KMS-11 (cell line): ENCODE measurements at regions not wholly inside any gene's neighbourhood (a gene's known extent, or its start where the extent isn't known, plus 50 kb on each side); places are given as distances from the start of the nearest gene placed in this dataset.

Experiments used
- H2AFZ ChIP-seq: fragments of 200-600 bp; sonication (generic); 2 replicates; pipeline ENCODE4 v1.6.1; 2016; ENCODE audit warnings: antibody characterized with exemption, mixed run types, low read depth
- H3K27ac ChIP-seq: fragments of 200-600 bp; sonication (generic); 2 replicates; pipeline ENCODE4 v1.6.1; 2016; ENCODE audit warnings: mild to moderate bottlenecking, mixed run types
- H3K27me3 ChIP-seq: fragments of 200-600 bp; sonication (generic); 2 replicates; pipeline ENCODE4 v1.6.1; 2017; ENCODE audit warnings: mild to moderate bottlenecking, low read depth, mixed run types, moderate library complexity; ENCODE audit not compliant: insufficient read depth
- H3K36me3 ChIP-seq: fragments of 200-600 bp; sonication (generic); 2 replicates; pipeline ENCODE4 v1.6.1; 2017; ENCODE audit warnings: mild to moderate bottlenecking, mixed run types; ENCODE audit not compliant: insufficient read depth
- H3K4me1 ChIP-seq: fragments of 200-600 bp; sonication (generic); 2 replicates; pipeline ENCODE4 v1.6.1; 2016; ENCODE audit warnings: mild to moderate bottlenecking, low read depth, mixed run types; ENCODE audit not compliant: poor library complexity, severe bottlenecking
- H3K4me2 ChIP-seq: fragments of 200-600 bp; sonication (generic); 2 replicates; pipeline ENCODE4 v1.7.0; 2016; ENCODE audit warnings: mild to moderate bottlenecking, mixed run types
- H3K4me3 ChIP-seq: fragments of 200-600 bp; sonication (generic); IDR thresholded peaks from 2 replicates; pipeline ENCODE4 v1.6.1; 2017; ENCODE audit warnings: low read depth, low read length, mixed read lengths; ENCODE audit not compliant: insufficient read depth
- H3K79me2 ChIP-seq: fragments of 200-600 bp; sonication (generic); 2 replicates; pipeline ENCODE4 v1.6.1; 2016; ENCODE audit warnings: low read depth, mixed run types; ENCODE audit not compliant: insufficient read depth
- H3K9ac ChIP-seq: fragments of 200-600 bp; sonication (generic); 2 replicates; pipeline ENCODE4 v1.6.1; 2016; ENCODE audit warnings: mild to moderate bottlenecking, mixed run types
- H4K20me1 ChIP-seq: fragments of 200-600 bp; sonication (generic); 2 replicates; pipeline ENCODE4 v1.6.1; 2016; ENCODE audit warnings: mild to moderate bottlenecking, mixed run types; ENCODE audit not compliant: insufficient read depth
- TF ChIP-seq, protein P1 (sequence below): fragments of 200-600 bp; sonication (generic); conservative IDR thresholded peaks from 2 replicates; pipeline ENCODE4 v1.6.1; 2017; ENCODE audit warnings: low read depth, mild to moderate bottlenecking, antibody characterized with exemption, low read length, moderate library complexity, mixed read lengths

DNA sequence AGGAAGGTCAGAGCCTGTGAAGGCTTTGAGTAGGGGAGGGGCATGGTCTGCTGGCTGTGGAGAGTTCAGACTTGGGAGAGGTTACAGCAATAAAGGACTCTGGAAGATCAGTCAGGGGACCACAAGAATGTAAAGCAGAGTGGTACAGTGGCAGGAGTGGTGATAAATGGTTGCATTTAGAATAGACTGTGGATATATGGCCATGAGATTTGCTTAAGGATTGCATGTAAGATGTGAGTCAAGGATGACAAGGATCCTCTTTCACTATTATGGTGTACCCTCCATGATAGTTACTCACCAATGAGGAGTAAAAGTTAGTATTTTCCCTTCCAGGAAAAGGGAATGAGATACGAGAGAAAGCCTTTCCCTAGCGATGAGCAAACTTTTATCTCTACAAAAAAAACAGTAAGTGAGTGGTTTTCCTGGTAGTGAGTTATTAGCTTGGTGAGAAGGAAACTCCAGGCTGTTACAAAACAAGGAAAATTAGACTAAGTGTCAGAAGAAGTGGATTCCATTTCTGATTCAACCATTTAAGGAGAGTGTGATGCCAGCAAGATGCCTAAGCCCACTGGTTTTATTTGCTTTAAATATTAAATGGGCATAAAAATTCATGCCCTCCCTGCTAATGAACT is 818.0 kb upstream of the ACVR2A start:
- Histone ChIP-seq H2AFZ (no peak overlapping the region), H3K27ac (no peak overlapping the region), H3K4me1 (no peaks in the 10 kb centered on the region), H4K20me1 (no peaks in the 10 kb centered on the region), H3K9ac (no peak overlapping the region), H3K27me3 (no peaks in the 10 kb centered on the region), H3K36me3 (no peaks in the 10 kb centered on the region), H3K79me2 (no peaks in the 10 kb centered on the region), H3K4me3 (no peak overlapping the region), H3K4me2 (no peak overlapping the region)
- TF ChIP-seq, protein P1, sequence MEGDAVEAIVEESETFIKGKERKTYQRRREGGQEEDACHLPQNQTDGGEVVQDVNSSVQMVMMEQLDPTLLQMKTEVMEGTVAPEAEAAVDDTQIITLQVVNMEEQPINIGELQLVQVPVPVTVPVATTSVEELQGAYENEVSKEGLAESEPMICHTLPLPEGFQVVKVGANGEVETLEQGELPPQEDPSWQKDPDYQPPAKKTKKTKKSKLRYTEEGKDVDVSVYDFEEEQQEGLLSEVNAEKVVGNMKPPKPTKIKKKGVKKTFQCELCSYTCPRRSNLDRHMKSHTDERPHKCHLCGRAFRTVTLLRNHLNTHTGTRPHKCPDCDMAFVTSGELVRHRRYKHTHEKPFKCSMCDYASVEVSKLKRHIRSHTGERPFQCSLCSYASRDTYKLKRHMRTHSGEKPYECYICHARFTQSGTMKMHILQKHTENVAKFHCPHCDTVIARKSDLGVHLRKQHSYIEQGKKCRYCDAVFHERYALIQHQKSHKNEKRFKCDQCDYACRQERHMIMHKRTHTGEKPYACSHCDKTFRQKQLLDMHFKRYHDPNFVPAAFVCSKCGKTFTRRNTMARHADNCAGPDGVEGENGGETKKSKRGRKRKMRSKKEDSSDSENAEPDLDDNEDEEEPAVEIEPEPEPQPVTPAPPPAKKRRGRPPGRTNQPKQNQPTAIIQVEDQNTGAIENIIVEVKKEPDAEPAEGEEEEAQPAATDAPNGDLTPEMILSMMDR: no peak

DNA sequence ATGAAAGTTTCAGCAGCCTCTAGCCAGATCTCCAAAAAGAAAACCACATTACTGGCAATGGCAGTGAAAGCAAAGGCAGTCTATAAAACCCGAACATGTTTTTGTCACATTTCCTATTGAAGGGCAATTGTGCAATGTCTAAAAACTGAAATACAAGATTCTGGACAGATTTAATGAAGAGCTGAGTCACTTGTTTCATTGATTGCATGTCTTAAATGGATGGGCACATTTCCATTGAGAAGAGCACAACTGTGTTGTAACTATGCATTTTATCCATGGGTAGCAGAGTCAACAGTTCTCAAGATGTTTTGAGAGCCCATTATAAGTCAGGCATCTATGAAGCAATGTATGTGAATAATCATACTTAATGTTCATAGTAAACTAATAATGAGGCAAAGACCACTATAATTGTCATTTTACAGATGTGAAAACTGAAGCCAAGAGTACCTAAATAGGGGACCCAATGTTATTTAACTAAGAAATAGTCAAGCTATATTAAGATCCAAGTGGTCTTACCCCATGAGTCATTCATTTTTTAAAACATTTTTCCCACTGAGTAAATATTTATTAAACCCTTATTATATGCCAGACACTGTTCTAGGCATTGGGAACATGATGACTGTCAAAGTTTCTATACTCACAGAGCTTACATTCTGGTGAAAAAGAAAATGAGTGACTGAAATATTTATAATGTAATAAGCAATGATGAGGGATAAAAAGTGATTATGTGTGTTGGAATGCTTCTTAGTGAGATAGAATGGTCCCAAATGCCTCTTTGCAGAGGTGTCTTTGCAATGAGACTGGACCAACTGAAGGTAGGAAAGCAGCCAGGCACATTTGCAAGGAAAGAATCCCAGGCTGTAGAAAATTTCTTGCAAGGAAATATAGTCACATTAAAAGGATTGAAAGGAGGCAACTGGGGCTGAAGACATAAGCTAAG is 818.9 kb upstream of the ACVR2A start:
- H3K36me3 ChIP-seq: no peaks in the 10 kb centered on the region
- no peaks in the 10 kb centered on the region for H3K79me2 ChIP-seq
- H2AFZ ChIP-seq: no peak overlapping the region
- H3K9ac ChIP-seq: no peak overlapping the region
- no peaks in the 10 kb centered on the region for H4K20me1 ChIP-seq
- TF ChIP-seq, protein P1: no peak
- no peak overlapping the region for H3K4me2 ChIP-seq
- H3K27me3 ChIP-seq: no peaks in the 10 kb centered on the region
- no peaks in the 10 kb centered on the region for H3K4me1 ChIP-seq
- no peak overlapping the region for H3K4me3 ChIP-seq
- no peak overlapping the region for H3K27ac ChIP-seq

DNA sequence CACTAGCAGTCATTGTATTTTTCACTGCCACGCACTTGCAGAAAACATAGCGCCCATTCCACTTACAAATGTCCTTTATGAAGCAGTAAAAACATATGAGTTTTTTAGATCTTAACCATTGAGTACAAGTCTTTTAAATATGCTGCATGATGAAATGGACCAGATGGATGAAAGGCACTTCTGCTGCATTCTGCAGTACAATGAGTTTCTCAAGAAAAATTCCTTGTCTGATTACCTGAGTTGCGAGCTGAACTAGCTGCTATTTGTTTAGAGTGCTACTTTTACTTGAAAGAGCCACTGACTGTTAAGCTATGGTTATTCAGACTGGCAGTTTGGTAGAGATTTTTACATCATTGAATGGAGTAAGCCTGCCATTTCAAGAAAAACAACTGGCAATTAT is 825.5 kb upstream of the ACVR2A start:
- TF ChIP-seq, protein P1: no peak
- Histone ChIP-seq H3K36me3 (no peaks in the 10 kb centered on the region), H3K4me3 (no peak overlapping the region), H3K27me3 (no peaks in the 10 kb centered on the region), H3K9ac (no peak overlapping the region), H3K4me2 (no peak overlapping the region), H4K20me1 (no peaks in the 10 kb centered on the region), H3K79me2 (no peaks in the 10 kb centered on the region), H3K4me1 (no peaks in the 10 kb centered on the region), H2AFZ (no peak overlapping the region), H3K27ac (no peak overlapping the region)

DNA sequence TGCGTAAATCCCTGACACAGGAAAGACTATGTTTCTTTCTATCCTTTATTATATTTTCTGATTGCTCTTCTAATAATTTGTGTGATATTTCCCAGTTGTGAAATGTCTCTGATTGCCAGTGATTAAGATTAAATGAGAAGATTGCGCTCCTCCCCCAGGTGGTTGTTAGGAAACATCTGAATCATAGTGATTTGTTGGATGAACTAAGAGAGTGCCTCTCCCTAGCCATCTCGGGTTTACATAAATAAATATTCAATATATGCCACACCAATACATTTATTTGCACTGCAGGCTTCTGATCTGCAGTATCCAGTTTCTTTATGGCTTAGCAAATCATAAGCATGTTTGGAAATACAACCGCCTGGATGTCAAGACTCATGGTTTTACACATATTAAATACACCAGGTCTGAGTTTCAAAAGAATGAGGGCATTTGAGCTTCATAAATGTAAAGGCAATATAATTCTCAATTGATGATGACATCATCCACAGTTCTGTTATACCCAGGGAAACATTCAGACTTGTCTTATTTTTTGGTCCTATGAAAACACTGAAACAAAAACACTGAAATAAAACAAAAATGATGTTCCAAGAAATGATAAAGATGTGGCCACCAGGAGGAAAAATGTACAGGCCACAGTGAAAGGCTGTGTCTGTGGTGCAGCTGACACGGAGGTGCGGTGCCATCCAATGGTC is 826.7 kb upstream of the ACVR2A start:
- Histone ChIP-seq H4K20me1 (no peaks in the 10 kb centered on the region), H3K27me3 (no peaks in the 10 kb centered on the region), H3K79me2 (no peaks in the 10 kb centered on the region), H3K36me3 (no peaks in the 10 kb centered on the region), H3K4me3 (no peak overlapping the region), H3K9ac (no peak overlapping the region), H2AFZ (no peak overlapping the region), H3K4me1 (no peaks in the 10 kb centered on the region), H3K4me2 (no peak overlapping the region), H3K27ac (no peak overlapping the region)
- TF ChIP-seq, protein P1: no peak
